Uterus (tissue), 3 donors: ENCODE measurements at regions not wholly inside any gene's neighbourhood (a gene's known extent, or its start where the extent isn't known, plus 50 kb on each side); places are given as distances from the start of the nearest gene placed in this dataset.

Source experiments
- DNase-seq, 2 donors: peaks; one replicate each; pipeline ENCODE4 v3.0.0-alpha.2; 2019 to 2020
- H3K27ac ChIP-seq, 2 donors: fragments of 200-600 bp; sonication (generic); 1 replicate in 1 of 2; 2 replicates in 1 of 2; pipeline ENCODE4 v1.5.1; 2016 to 2018
- H3K27me3 ChIP-seq, 2 donors: fragments of 200-600 bp; sonication (generic); one replicate each; pipeline ENCODE4 v1.5.1; 2018 to 2019; ENCODE audit warnings: control low read depth in 1 of 2
- H3K36me3 ChIP-seq, 2 donors: fragments of 200-600 bp; sonication (generic); one replicate each; pipeline ENCODE4 v1.5.1; 2019; ENCODE audit warnings: control low read depth in 1 of 2
- H3K4me1 ChIP-seq, 2 donors: fragments of 200-600 bp; sonication (generic); one replicate each; pipeline ENCODE4 v1.5.1; 2018 to 2019; ENCODE audit warnings: control low read depth in 1 of 2
- H3K4me3 ChIP-seq, 2 donors: fragments of 200-600 bp; sonication (generic); 1 replicate in 1 of 2; 2 replicates in 1 of 2; pipeline ENCODE4 v1.5.1; 2018 to 2019; ENCODE audit warnings: mild to moderate bottlenecking in 1 of 2
- H3K9me3 ChIP-seq, 2 donors: fragments of 200-600 bp; sonication (generic); one replicate each; pipeline ENCODE4 v1.5.1; 2019; ENCODE audit warnings: control low read depth in 1 of 2
- CTCF ChIP-seq, 4 experiments: fragments of 200-600 bp in 2 of 4; fragments of 450-650 bp in 2 of 4; sonication (generic) in 2 of 4; IDR thresholded peaks; one replicate each; pipeline ENCODE4 v1.5.1; 2016 to 2019; ENCODE audit warnings: antibody characterized with exemption in 4 of 4, mild to moderate bottlenecking in 2 of 4, moderate library complexity in 1 of 4
- POLR2A ChIP-seq, 2 donors: fragments of 450-650 bp; IDR thresholded peaks; one replicate each; pipeline ENCODE4 v1.6.1; 2016; ENCODE audit warnings: antibody characterized with exemption in 2 of 2, mild to moderate bottlenecking in 1 of 2, moderate library complexity in 1 of 2
- intact Hi-C: fragments of 100-400 bp; cut with DNase I; formaldehyde crosslinking; loops from one replicate; pipeline ENCODE4 v1.15.1; 2023; ENCODE audit warnings: low total_unique reads
- donor health status: DM: yes; HTN: yes; CAD: no.

- no peaks in the 10 kb centered on the region for H3K4me1 ChIP-seq
- no peaks in the 10 kb centered on the region for H3K9me3 ChIP-seq
- no peak overlapping the region for H3K27ac ChIP-seq
- no peak overlapping the region for H3K4me3 ChIP-seq
- H3K36me3 ChIP-seq: no peaks in the 10 kb centered on the region
- H3K27me3 ChIP-seq: peaks cover 0 to 3% of the 10 kb centered on the region in 2 donors
- DNase-seq: no peak
- intact Hi-C loops: no loop called here
- no peak for TF ChIP-seq CTCF (IDR thresholded peaks at IDR 0.05)
- no peak for TF ChIP-seq POLR2A (IDR thresholded peaks at IDR 0.05)
These were observed 168.7 kb downstream of the RRAGC start for GRCh38 chr1:38690790-38691449.

GRCh38 chr1:38686927-38687255, 172.7 kb downstream of the RRAGC start:
- H3K4me1 ChIP-seq: no peaks in the 10 kb centered on the region
- intact Hi-C loops: no loop called here

GRCh38 chr1:38686167-38686926, 173.2 kb downstream of the RRAGC start:
- H3K4me3 ChIP-seq: no peak overlapping the region
- TF ChIP-seq CTCF (IDR thresholded peaks at IDR 0.05) (no peak), POLR2A (IDR thresholded peaks at IDR 0.05) (no peak)
- H3K36me3 ChIP-seq: no peaks in the 10 kb centered on the region
- H3K4me1 ChIP-seq: no peaks in the 10 kb centered on the region
- no peak overlapping the region for H3K27ac ChIP-seq
- intact Hi-C loops: no loop called here
- no peaks in the 10 kb centered on the region for H3K9me3 ChIP-seq
- peaks cover 0 to 11% of the 10 kb centered on the region in 2 donors for H3K27me3 ChIP-seq
- DNase-seq: no peak

More at GRCh38 chr1:38686927-38687255, 172.7 kb downstream of the RRAGC start:
- no peak overlapping the region for H3K4me3 ChIP-seq
- H3K36me3 ChIP-seq: no peaks in the 10 kb centered on the region
- peaks cover 0 to 11% of the 10 kb centered on the region in 2 donors for H3K27me3 ChIP-seq
- H3K9me3 ChIP-seq: no peaks in the 10 kb centered on the region
- no peak overlapping the region for H3K27ac ChIP-seq
- no peak for TF ChIP-seq CTCF (IDR thresholded peaks at IDR 0.05)
- no peak for TF ChIP-seq POLR2A (IDR thresholded peaks at IDR 0.05)
- DNase-seq: no peak

GRCh38 chr1:38685388-38685787, 174.2 kb downstream of the RRAGC start:
- intact Hi-C loops: no loop called here

More at GRCh38 chr1:38685388-38685787, 174.2 kb downstream of the RRAGC start:
- no peak overlapping the region for H3K27ac ChIP-seq
- H3K36me3 ChIP-seq: no peaks in the 10 kb centered on the region
- H3K9me3 ChIP-seq: no peaks in the 10 kb centered on the region
- peaks cover 0 to 11% of the 10 kb centered on the region in 2 donors for H3K27me3 ChIP-seq
- TF ChIP-seq POLR2A (IDR thresholded peaks at IDR 0.05): no peak
- no peak for TF ChIP-seq CTCF (IDR thresholded peaks at IDR 0.05)
- no peaks in the 10 kb centered on the region for H3K4me1 ChIP-seq
- DNase-seq: no peak
- no peak overlapping the region for H3K4me3 ChIP-seq
